Ecto neural progenitor cell (in vitro differentiated cells): ENCODE measurements at regions not wholly inside any gene's neighbourhood (a gene's known extent, or its start where the extent isn't known, plus 50 kb on each side); places are given as distances from the start of the nearest gene placed in this dataset.
A peak's percentile ranks its signal among the peaks of the same experiment; 100 is the strongest.

ENCODE experiments used
- DNase-seq: peaks from one replicate; pipeline ENCODE4 v3.0.0-alpha.2; 2018; ENCODE audit warnings: low spot score

DNA sequence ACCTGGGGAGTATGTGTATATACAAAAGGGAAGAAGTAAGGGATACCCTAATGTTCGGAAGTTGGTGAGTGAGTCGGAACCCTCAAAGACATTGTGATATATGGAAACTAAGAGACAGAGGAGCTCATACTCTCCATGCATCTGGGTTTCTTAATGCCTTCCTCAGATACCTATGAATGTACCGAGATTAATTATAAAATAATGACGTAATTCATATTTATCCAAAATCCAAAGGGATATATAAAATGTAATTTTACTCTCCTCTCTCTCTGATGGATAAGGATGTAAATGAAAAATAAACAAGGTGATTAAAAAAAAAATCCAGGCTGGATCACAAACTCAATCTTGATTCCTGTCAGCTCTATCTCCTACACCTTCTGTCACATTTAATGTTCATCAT lies 275.9 kb upstream of the FAM241A start:
- DNase-seq = no peak

GRCh38 chr4:111871802-111872201 lies 273.5 kb upstream of the FAM241A start:
- DNase-seq = no peak

- no peak for DNase-seq
Observed at GRCh38 chr4:111873801-111874200, 271.5 kb upstream of the FAM241A start.

DNA sequence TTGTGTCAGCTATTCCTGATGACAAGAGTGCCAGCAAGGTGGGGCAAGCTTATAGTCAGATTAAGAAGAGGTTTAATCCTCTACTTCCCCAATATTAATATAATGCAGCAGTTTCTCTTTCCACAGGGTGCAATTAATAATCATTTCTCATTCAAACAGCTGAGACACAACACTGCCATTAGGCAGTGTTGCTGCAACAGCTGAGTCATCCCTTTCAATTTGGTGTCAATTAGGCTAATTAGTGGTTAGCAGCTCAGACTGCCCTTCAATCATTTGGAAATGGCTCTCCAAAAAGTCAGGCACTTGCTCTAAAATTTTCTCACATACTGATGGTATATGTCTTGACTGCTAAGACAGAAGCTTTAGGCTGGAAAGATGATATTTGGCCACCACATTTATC lies 265.7 kb upstream of the FAM241A start:
- DNase-seq = no peak

- DNase-seq = no peak
Observed at GRCh38 chr4:111880116-111880515, 265.1 kb upstream of the FAM241A start.

- DNase-seq = no peak
Observed at GRCh38 chr4:111883557-111883999, 261.7 kb upstream of the FAM241A start.

DNA sequence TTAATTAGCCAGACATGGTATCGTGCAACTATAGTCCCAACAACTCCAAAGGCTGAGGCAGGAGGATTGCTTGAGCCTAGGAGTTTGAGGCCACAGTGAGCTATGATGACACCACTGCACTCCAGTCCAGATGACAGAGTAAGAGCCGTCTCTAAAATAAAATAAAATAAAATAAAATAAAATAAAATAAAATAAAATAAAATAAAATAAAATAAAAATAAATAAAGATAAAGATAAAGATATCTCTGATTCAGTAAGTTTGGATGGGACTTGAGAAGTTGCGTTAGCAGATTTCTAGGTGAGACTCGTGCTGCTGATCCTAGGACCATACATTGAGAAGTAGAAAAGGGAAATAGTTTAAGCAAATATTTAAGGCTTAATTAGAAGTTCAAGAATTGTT lies 254.8 kb upstream of the FAM241A start:
- no peak for DNase-seq

DNA sequence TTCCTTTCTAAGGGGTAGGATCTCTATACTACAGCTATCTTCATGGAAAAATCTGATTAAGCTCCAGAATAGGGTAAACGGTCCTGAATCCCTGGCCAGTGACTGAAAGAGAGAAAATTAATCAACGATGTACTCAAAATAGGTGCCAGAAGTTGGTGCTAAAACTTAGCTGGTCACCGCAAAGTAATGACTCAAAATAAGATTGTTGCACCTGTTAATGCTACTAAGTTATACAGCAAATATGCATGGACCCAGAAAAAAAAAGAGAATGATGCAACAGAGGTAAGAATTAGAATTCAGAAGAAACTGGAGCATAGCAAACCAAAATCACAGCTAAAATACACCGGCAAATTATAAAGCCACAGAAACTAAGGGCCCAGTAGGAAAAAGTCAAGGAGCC lies 239.7 kb upstream of the FAM241A start:
- no peak for DNase-seq

- no peak for DNase-seq
Observed at GRCh38 chr4:111919639-111920038, 225.6 kb upstream of the FAM241A start.

- no peak for DNase-seq
Observed at GRCh38 chr4:111921714-111922113, 223.5 kb upstream of the FAM241A start.

GRCh38 chr4:111923786-111924185 lies 221.5 kb upstream of the FAM241A start:
- DNase-seq = no peak

- DNase-seq = no peak
Observed at GRCh38 chr4:111924696-111925095, 220.6 kb upstream of the FAM241A start.

GRCh38 chr4:111930659-111931058 lies 214.6 kb upstream of the FAM241A start:
- no peak for DNase-seq

- DNase-seq = no peak
Observed at GRCh38 chr4:111933703-111934102, 211.6 kb upstream of the FAM241A start.

GRCh38 chr4:111934314-111934713 lies 210.9 kb upstream of the FAM241A start:
- DNase-seq = no peak

DNA sequence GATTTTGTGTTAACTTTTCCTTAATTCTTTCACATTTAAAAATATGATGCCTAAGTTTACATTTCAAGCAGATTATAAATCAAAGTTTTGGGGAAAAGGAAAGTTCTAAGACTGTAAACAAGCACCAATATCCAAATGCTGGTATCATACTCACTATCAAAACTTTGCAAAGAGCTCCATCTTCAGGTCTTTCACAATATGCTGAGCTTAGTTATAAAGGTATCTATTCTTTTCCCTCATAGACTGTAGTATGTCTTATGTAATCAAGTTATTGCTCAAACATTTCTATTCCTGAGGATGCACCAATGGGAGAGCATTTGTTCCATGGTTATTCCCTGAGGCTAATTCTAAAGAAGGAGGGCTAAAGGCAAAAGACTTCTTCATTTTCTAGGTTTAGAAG lies 207.9 kb upstream of the FAM241A start:
- no peak for DNase-seq

DNA sequence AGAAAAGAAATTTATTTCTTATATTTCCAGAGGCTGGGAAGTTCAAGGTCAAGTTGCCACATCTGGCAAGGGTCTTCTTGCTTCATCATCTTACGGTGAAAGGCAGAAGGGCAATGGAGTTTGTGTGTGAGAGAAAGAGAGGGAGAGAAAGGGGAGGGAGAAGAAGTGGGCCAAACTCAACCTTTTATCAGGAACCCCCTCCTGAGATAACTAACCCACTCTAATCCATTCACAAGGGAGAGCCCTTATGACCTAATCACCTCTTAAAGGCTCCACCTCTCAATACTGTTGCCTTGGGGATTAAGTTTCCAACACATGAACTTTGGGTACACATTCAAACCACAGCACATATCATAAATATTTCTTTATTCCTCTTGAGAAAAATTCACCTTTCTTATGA lies 203.3 kb upstream of the FAM241A start:
- DNase-seq = no peak

GRCh38 chr4:111943796-111944203 lies 201.5 kb upstream of the FAM241A start:
- peak; percentile 64 for DNase-seq

GRCh38 chr4:111945014-111945413 lies 200.2 kb upstream of the FAM241A start:
- DNase-seq = no peak

GRCh38 chr4:111946800-111947199 lies 198.5 kb upstream of the FAM241A start:
- no peak for DNase-seq

DNA sequence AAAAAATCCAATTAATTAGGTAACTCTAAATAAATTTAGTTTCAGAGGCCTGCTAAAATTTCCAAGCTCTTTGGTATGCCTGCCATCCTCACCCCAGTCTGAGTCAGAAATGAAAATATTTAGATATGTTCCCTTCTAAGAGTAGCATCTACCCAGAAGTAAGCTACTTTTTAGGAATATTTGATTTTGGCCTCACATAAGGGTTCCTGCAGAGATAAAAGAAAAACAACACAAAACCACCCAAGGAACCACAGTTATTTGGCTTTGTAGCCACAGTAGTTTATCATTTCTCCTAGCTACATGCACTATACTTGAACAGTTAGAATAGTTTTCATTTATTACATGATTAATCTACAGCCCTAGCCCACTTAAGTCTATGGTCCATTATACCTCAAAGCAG lies 192.6 kb upstream of the FAM241A start:
- DNase-seq = no peak

- no peak for DNase-seq
Observed at GRCh38 chr4:111954550-111954949, 190.7 kb upstream of the FAM241A start.

DNA sequence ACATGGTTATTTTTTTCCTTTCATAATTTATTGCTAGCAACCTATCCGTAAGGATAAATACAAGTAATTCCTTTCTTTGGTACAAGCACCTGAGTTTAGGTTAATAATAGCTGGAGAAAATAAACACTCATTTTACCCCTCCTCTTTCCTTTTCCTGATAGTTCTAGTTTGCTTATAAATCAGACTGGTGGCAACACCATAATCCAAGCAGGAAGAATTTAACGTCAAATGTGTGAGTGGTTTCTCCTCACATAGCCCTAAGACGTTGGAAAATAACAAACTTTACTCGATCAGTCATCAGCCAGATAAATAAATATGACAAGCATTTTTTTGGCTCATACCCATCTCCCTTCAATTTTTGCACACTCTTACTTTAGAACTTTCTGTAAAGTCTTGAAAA lies 190.3 kb upstream of the FAM241A start:
- no peak for DNase-seq

GRCh38 chr4:111957116-111957515 lies 188.1 kb upstream of the FAM241A start:
- DNase-seq = no peak

DNA sequence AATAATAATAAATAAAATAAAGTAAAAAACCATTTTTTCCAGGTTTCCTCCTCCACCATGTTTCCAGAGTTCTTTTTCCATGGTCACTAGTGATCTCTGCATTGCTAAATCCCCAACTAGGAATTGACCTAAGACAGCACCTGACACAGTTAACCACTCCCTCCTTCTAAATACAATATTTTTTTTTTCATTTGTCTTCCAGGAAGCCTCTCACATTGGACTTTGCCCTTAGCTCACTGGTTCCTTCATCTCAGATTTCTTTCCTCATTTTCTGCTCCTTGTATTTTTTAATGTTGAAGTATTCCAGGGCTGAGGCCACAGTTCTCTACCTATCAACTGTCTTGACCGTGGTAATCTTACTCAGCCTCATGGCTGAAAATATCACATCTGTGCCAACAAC lies 187.3 kb upstream of the FAM241A start:
- DNase-seq = no peak
